Activated CD4-positive, alpha-beta T cell treated with anti-CD3 and anti-CD28 coated beads, Interleukin-2, amount 10 ng/mL, durations not matched to agents 7 days and 5 days (primary cell): ENCODE measurements at regions not wholly inside any gene's neighbourhood (a gene's known extent, or its start where the extent isn't known, plus 50 kb on each side); places are given as distances from the start of the nearest gene placed in this dataset.
"Not testable (repeated sequence)": the region's sequence is repeated elsewhere in the genome, so short reads cannot be mapped to it uniquely, and the experiment has no call there.

Experiments
- CTCF ChIA-PET: fragments of 350-600 bp; sonication (Branson Sonifier 250); formaldehyde crosslinking; loops from one replicate; lab custom pipeline; 2021; ENCODE audit warnings: antibody characterized with exemption; lab: Charles Lee
- POLR2A ChIA-PET: fragments of 350-600 bp; sonication (Branson Sonifier 250); formaldehyde crosslinking; loops from one replicate; lab custom pipeline; 2021; ENCODE audit warnings: antibody characterized with exemption; lab: Charles Lee
- DNase-seq: peaks from one replicate; pipeline ENCODE4 v3.0.0-alpha.2; 2020
- H3K27ac Mint-ChIP-seq: one replicate; pipeline ENCODE4 v1.8.0; 2021; ENCODE audit warnings: mild to moderate bottlenecking, moderate library complexity, mixed read lengths
- H3K27me3 Mint-ChIP-seq: one replicate; pipeline ENCODE4 v1.8.0; 2021; ENCODE audit warnings: mixed read lengths
- H3K36me3 Mint-ChIP-seq: one replicate; pipeline ENCODE4 v1.8.0; 2021; ENCODE audit warnings: low read depth, mixed read lengths
- H3K4me1 Mint-ChIP-seq: one replicate; pipeline ENCODE4 v1.8.0; 2021; ENCODE audit warnings: mixed read lengths
- H3K4me3 Mint-ChIP-seq: one replicate; pipeline ENCODE4 v1.8.0; 2021; ENCODE audit warnings: mild to moderate bottlenecking, moderate library complexity, mixed read lengths
- H3K9me3 Mint-ChIP-seq: one replicate; pipeline ENCODE4 v1.8.0; 2021; ENCODE audit warnings: mixed read lengths

DNA sequence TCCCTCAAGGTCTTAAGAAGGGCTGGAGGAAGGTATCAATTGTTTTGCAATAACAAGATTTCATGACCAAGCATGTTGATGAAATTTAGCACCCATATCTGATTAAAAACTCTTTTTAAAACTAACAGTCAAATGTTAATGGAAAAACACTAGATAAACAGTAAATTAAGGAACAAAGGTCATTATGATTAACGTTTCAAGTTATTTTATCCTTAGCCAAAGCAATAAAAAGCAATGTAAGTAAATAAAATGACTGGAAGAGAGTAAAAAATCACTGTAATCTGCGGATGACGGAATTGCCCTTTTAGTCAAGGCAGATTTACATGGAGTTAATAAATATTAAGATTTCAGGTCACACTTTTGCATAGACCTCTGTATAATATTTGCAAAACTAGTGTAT lies 179.5 kb upstream of the KLF6 start:
- ChIA-PET POLR2A (no interaction called here), CTCF (interaction anchor here (0.9 kb wide), 1 partner anchor 71 kb away, joined by 3 read pairs; no protein-coding TSS in a partner anchor)
- peaks cover 65% of the 10 kb centered on the region for H3K4me1 Mint-ChIP-seq
- H3K4me3 Mint-ChIP-seq = no peak overlapping the region
- no peak overlapping the region for H3K27ac Mint-ChIP-seq
- no peaks in the 10 kb centered on the region for H3K27me3 Mint-ChIP-seq
- H3K9me3 Mint-ChIP-seq = peaks cover 24% of the 10 kb centered on the region
- H3K36me3 Mint-ChIP-seq = peaks cover 13% of the 10 kb centered on the region
- no peak for DNase-seq

DNA sequence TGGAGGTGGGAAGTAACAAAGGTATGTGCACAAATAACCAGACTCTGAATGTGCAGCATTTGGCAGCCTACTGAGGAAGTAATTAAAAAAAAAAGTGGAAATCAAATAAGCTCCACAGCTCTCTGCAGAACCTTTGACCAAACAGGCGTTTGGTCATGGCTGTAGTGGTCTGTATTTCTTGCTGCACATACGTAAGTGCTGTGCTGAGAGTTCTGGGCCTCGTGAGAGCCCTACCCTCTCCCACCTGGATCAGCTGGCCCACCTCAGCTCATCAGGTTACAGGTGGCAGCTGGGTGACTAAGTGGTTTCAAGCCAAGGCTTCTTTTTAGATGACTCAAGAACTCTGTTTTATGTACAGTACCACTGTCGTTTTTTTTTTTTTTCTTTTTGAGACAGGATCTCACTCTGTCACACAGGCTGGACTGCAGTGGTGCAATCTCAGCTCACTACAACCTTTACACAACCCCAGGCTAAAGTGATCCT lies 178.2 kb upstream of the KLF6 start:
- ChIA-PET POLR2A (no interaction called here), CTCF (interaction anchor here (0.7 to 1.8 kb wide), 3 partner anchors 8 to 213 kb away, joined by 4 to 7 read pairs (median 5); no protein-coding TSS in a partner anchor)
- DNase-seq = no peak
- Mint-ChIP-seq H3K4me1 (peaks cover 63% of the 10 kb centered on the region), H3K27me3 (no peaks in the 10 kb centered on the region), H3K9me3 (peaks cover 20% of the 10 kb centered on the region), H3K4me3 (no peak overlapping the region), H3K36me3 (peaks cover 9% of the 10 kb centered on the region), H3K27ac (peak overlapping the region; percentile 21)

DNA sequence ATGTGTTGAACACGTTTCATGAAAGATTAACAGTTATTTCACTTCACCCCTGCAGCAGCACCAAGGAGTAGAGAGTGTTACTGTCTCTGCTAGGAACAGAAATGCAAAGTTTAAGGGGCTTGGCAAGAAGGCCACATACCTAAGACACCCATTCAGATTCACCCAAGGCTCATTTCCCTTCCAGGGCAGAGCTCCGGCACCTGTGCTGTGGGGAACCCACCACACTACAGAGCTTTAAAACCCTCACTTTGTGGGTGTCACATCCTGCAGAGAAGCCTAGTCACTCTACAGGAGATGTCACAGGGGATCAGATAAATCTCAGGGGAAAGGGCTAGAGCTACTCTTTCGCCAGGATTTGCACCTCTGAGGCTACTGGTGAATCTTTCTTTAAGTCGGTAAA lies 176.1 kb upstream of the KLF6 start:
- Mint-ChIP-seq H3K27ac (peak overlapping the region; percentile 88), H3K4me3 (peak overlapping the region; percentile 50), H3K27me3 (no peaks in the 10 kb centered on the region), H3K36me3 (peaks cover 1% of the 10 kb centered on the region), H3K4me1 (peaks cover 52% of the 10 kb centered on the region), H3K9me3 (peaks cover 8% of the 10 kb centered on the region)
- DNase-seq = peak; percentile 70
- ChIA-PET POLR2A (interaction anchor here (0.6 kb wide), 2 partner anchors 12 to 150 kb away, joined by 3 read pairs; no protein-coding TSS in a partner anchor), CTCF (interaction anchor here (1.0 to 2.9 kb wide), 3 partner anchors 9 to 12 kb away, joined by 3 to 15 read pairs (median 5); no protein-coding TSS in a partner anchor)

- peaks cover 8% of the 10 kb centered on the region for H3K9me3 Mint-ChIP-seq
- H3K27ac Mint-ChIP-seq = peak overlapping the region; percentile 88
- H3K4me3 Mint-ChIP-seq = no peak overlapping the region
- H3K36me3 Mint-ChIP-seq = peaks cover 1% of the 10 kb centered on the region
- DNase-seq = no peak
- H3K4me1 Mint-ChIP-seq = peaks cover 52% of the 10 kb centered on the region
- H3K27me3 Mint-ChIP-seq = no peaks in the 10 kb centered on the region
- CTCF ChIA-PET = interaction anchor here (0.7 to 2.9 kb wide), 5 partner anchors 9 to 294 kb away, joined by 3 to 15 read pairs (median 4); no protein-coding TSS in a partner anchor
- POLR2A ChIA-PET = no interaction called here
These were observed 175.5 kb upstream of the KLF6 start for GRCh38 chr10:3960496-3960895.

DNA sequence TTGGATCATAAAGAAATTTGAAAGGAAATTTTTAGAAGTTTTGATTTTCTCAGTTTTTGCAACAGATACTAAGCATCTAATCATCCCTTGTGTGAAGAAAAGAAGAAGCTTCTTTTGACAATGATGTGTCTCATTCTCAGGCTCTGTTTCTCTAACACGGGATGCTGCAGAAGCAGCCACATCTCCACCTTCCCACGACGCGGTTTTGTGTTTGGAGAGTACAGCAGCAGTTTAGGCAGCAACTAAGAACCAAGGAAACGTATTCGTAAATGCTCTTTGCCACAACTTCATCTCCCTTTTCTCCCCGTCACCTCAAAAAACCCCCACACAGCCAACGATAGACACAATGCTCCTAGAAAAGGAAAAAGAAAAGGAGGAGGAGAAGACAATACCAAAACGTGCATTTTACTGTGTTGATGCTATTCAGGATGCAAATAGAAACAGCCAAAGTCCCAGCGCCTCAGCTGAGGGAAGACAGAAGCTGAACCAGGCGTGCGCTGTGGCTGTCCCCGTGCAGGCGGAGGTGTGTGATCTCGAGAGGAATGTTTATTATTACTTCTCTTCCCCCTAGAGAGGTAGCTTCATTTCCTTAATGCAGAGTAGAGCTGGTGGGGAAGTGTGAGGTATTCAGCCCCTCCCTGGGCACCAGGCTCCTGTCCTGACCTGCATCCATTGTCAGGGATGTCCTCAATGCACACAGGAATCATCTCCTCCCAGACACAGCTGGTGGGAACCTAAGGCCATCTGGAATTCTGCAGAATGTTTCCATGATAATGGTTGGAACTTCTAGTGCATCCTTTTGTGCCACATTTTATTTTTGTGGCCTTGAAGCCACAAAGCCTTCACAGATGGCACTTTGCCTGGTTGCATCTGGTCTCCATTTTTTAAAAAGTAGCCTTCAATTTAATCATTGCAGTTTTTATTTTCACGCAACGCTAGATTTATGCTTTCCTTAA lies 174.6 kb upstream of the KLF6 start:
- DNase-seq = no peak
- ChIA-PET POLR2A (no interaction called here), CTCF (interaction anchor here (0.7 to 2.9 kb wide), 3 partner anchors 10 to 295 kb away, joined by 3 to 15 read pairs (median 4); no protein-coding TSS in a partner anchor)
- Mint-ChIP-seq H3K27ac (no peak overlapping the region), H3K36me3 (peaks cover 1% of the 10 kb centered on the region), H3K4me3 (no peak overlapping the region), H3K9me3 (peaks cover 3% of the 10 kb centered on the region), H3K27me3 (no peaks in the 10 kb centered on the region), H3K4me1 (peaks cover 48% of the 10 kb centered on the region)

- H3K4me3 Mint-ChIP-seq = no peak overlapping the region
- peaks cover 41% of the 10 kb centered on the region for H3K4me1 Mint-ChIP-seq
- peaks cover 2% of the 10 kb centered on the region for H3K9me3 Mint-ChIP-seq
- no peaks in the 10 kb centered on the region for H3K27me3 Mint-ChIP-seq
- ChIA-PET POLR2A (no interaction called here), CTCF (interaction anchor here (2.9 kb wide), 1 partner anchor 12 kb away, joined by 15 read pairs; no protein-coding TSS in a partner anchor)
- no peak overlapping the region for H3K27ac Mint-ChIP-seq
- H3K36me3 Mint-ChIP-seq = peaks cover 1% of the 10 kb centered on the region
- no peak for DNase-seq
These were observed 173.5 kb upstream of the KLF6 start for GRCh38 chr10:3958472-3958996.

GRCh38 chr10:3955955-3956617 lies 171.1 kb upstream of the KLF6 start:
- H3K36me3 Mint-ChIP-seq = peaks cover 1% of the 10 kb centered on the region
- no peak for DNase-seq
- ChIA-PET CTCF (interaction anchor here (0.5 to 1.6 kb wide), 4 partner anchors 9 to 610 kb away, joined by 4 to 6 read pairs (median 4); no protein-coding TSS in a partner anchor), POLR2A (no interaction called here)
- peaks cover 28% of the 10 kb centered on the region for H3K4me1 Mint-ChIP-seq
- no peak overlapping the region for H3K4me3 Mint-ChIP-seq
- no peak overlapping the region for H3K27ac Mint-ChIP-seq
- peaks cover 6% of the 10 kb centered on the region for H3K9me3 Mint-ChIP-seq
- no peaks in the 10 kb centered on the region for H3K27me3 Mint-ChIP-seq

GRCh38 chr10:3955493-3955892 lies 170.5 kb upstream of the KLF6 start:
- H3K27ac Mint-ChIP-seq = no peak overlapping the region
- DNase-seq = no peak
- POLR2A ChIA-PET = no interaction called here
- no peaks in the 10 kb centered on the region for H3K27me3 Mint-ChIP-seq
- H3K9me3 Mint-ChIP-seq = peaks cover 6% of the 10 kb centered on the region
- peaks cover 28% of the 10 kb centered on the region for H3K4me1 Mint-ChIP-seq
- CTCF ChIA-PET = interaction anchor here (0.5 to 1.6 kb wide), 4 partner anchors 10 to 609 kb away, joined by 3 to 6 read pairs (median 4); no protein-coding TSS in a partner anchor
- H3K4me3 Mint-ChIP-seq = no peak overlapping the region
- peaks cover 1% of the 10 kb centered on the region for H3K36me3 Mint-ChIP-seq

- H3K4me1 Mint-ChIP-seq = peaks cover 30% of the 10 kb centered on the region
- CTCF ChIA-PET = interaction anchor here (0.7 to 1.6 kb wide), 5 partner anchors 11 to 718 kb away, joined by 3 to 7 read pairs (median 4); no protein-coding TSS in a partner anchor
- POLR2A ChIA-PET = no interaction called here
These were observed 169.6 kb upstream of the KLF6 start for GRCh38 chr10:3954615-3955014.

GRCh38 chr10:3954007-3954406 lies 169.0 kb upstream of the KLF6 start:
- H3K4me1 Mint-ChIP-seq = peaks cover 32% of the 10 kb centered on the region
- CTCF ChIA-PET = interaction anchor here (0.9 to 1.1 kb wide), 2 partner anchors 159 to 187 kb away, joined by 3 to 7 read pairs; no protein-coding TSS in a partner anchor
- H3K27me3 Mint-ChIP-seq, POLR2A ChIA-PET, DNase-seq, H3K27ac Mint-ChIP-seq, H3K9me3 Mint-ChIP-seq, H3K4me3 Mint-ChIP-seq, H3K36me3 Mint-ChIP-seq: not testable (repeated sequence)

More at GRCh38 chr10:3954615-3955014, 169.6 kb upstream of the KLF6 start:
- no peak for DNase-seq
- no peak overlapping the region for H3K27ac Mint-ChIP-seq
- peaks cover 6% of the 10 kb centered on the region for H3K9me3 Mint-ChIP-seq
- H3K27me3 Mint-ChIP-seq = no peaks in the 10 kb centered on the region
- no peak overlapping the region for H3K4me3 Mint-ChIP-seq
- peaks cover 1% of the 10 kb centered on the region for H3K36me3 Mint-ChIP-seq

DNA sequence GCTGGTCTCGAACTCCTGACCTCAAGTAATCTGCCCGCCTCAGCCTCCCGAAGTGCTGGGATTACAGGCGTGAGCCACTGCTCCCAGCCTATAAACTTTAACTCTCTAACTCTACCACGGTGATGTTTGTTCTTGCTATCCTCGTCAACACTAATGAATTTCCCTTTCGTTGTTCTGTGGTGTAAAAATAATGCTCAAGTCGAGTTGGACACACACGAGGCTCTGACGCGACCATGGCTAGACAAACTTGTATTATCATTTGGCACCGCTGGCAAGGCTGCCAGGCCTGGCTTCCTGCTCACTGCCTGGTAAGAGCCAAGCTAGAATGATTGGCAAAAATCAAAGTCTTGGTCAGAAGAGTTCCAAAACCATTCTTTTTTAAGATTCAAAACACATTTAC lies 167.0 kb upstream of the KLF6 start:
- no peak for DNase-seq
- H3K4me1 Mint-ChIP-seq = peaks cover 52% of the 10 kb centered on the region
- peaks cover 5% of the 10 kb centered on the region for H3K36me3 Mint-ChIP-seq
- ChIA-PET CTCF (interaction anchor here (0.9 to 1.3 kb wide), 2 partner anchors 9 to 17 kb away, joined by 3 to 4 read pairs; no protein-coding TSS in a partner anchor), POLR2A (no interaction called here)
- no peak overlapping the region for H3K27ac Mint-ChIP-seq
- peaks cover 6% of the 10 kb centered on the region for H3K9me3 Mint-ChIP-seq
- H3K27me3 Mint-ChIP-seq = no peaks in the 10 kb centered on the region
- H3K4me3 Mint-ChIP-seq = no peak overlapping the region
